SK-N-MC (cell line): ENCODE measurements at regions not wholly inside any gene's neighbourhood (a gene's known extent, or its start where the extent isn't known, plus 50 kb on each side); places are given as distances from the start of the nearest gene placed in this dataset.

Experiments used
- DNase-seq: peaks from one replicate; pipeline ENCODE4 v3.0.0-alpha.2; 2011; ENCODE audit warnings: low read depth, low spot score
- H3K27ac ChIP-seq: fragments of 200-600 bp; sonication (generic); 2 replicates; pipeline ENCODE4 v1.5.1; 2016; ENCODE audit warnings: mixed run types
- H3K36me3 ChIP-seq: fragments of 200-600 bp; sonication (generic); 2 replicates; pipeline ENCODE4 v1.6.1; 2017; ENCODE audit warnings: antibody characterized with exemption, low read length, mixed read lengths; ENCODE audit not compliant: insufficient read depth
- H3K4me3 ChIP-seq: fragments of 200-600 bp; sonication (generic); 2 replicates; pipeline ENCODE4 v1.5.1; 2016
- H3K9ac ChIP-seq: fragments of 200-600 bp; sonication (generic); 2 replicates; pipeline ENCODE4 v1.8.0; 2017; ENCODE audit warnings: mixed run types, mixed read lengths; ENCODE audit not compliant: insufficient read length
- H3K9me3 ChIP-seq: fragments of 200-600 bp; sonication (generic); 2 replicates; pipeline ENCODE4 v1.6.1; 2017; ENCODE audit warnings: low read depth, mild to moderate bottlenecking, antibody characterized with exemption, low read length, moderate library complexity, mixed read lengths
- EZH2 ChIP-seq: fragments of 200-600 bp; sonication (generic); IDR thresholded peaks from one replicate; pipeline ENCODE4 v1.6.1; 2017; ENCODE audit warnings: antibody characterized with exemption
- FOXP2 ChIP-seq: optimal IDR thresholded peaks from 2 replicates; pipeline ENCODE3; 2011; ENCODE audit warnings: mild to moderate bottlenecking, moderate library complexity; ENCODE audit not compliant: insufficient read depth; ENCODE audit errors: extremely low read length, control extremely low read depth
- POLR2AphosphoS5 ChIP-seq: IDR thresholded peaks from 2 replicates; pipeline ENCODE4 v1.6.1; 2012; ENCODE audit warnings: mild to moderate bottlenecking, low read depth, low read length, borderline replicate concordance

- Histone ChIP-seq H3K36me3 (no peaks in the 10 kb centered on the region), H3K4me3 (no peak overlapping the region), H3K27ac (no peak overlapping the region), H3K9ac (no peak overlapping the region), H3K9me3 (no peaks in the 10 kb centered on the region)
- TF ChIP-seq POLR2AphosphoS5 (no peak), FOXP2 (no peak), EZH2 (no peak)
- DNase-seq: no peak
Observed at GRCh38 chr1:34316773-34317172, 140.1 kb downstream of the C1orf94 start.

GRCh38 chr1:34319218-34319617, 142.5 kb downstream of the C1orf94 start:
- H3K36me3 ChIP-seq: no peaks in the 10 kb centered on the region

GRCh38 chr1:34320053-34320669, 143.5 kb downstream of the C1orf94 start:
- Histone ChIP-seq H3K9ac (no peak overlapping the region), H3K27ac (no peak overlapping the region), H3K4me3 (no peak overlapping the region), H3K9me3 (no peaks in the 10 kb centered on the region), H3K36me3 (no peaks in the 10 kb centered on the region)
- TF ChIP-seq EZH2: no peak
- no peak for TF ChIP-seq FOXP2
- no peak for TF ChIP-seq POLR2AphosphoS5
- DNase-seq: no peak

More at GRCh38 chr1:34319218-34319617, 142.5 kb downstream of the C1orf94 start:
- DNase-seq: no peak
- Histone ChIP-seq H3K4me3 (no peak overlapping the region), H3K9me3 (no peaks in the 10 kb centered on the region), H3K9ac (no peak overlapping the region), H3K27ac (no peak overlapping the region)
- TF ChIP-seq EZH2 (no peak), FOXP2 (no peak), POLR2AphosphoS5 (no peak)

- Histone ChIP-seq H3K36me3 (no peaks in the 10 kb centered on the region), H3K9me3 (no peaks in the 10 kb centered on the region), H3K27ac (no peak overlapping the region), H3K9ac (no peak overlapping the region), H3K4me3 (no peak overlapping the region)
- TF ChIP-seq EZH2 (no peak), FOXP2 (no peak), POLR2AphosphoS5 (no peak)
- DNase-seq: no peak
Observed at GRCh38 chr1:34322969-34323368, 146.3 kb downstream of the C1orf94 start.

GRCh38 chr1:34324879-34325440, 148.3 kb downstream of the C1orf94 start:
- Histone ChIP-seq H3K9me3 (no peaks in the 10 kb centered on the region), H3K4me3 (no peak overlapping the region), H3K36me3 (no peaks in the 10 kb centered on the region), H3K9ac (no peak overlapping the region), H3K27ac (no peak overlapping the region)
- no peak for DNase-seq
- TF ChIP-seq POLR2AphosphoS5 (no peak), FOXP2 (no peak), EZH2 (no peak)

- Histone ChIP-seq H3K9ac (no peak overlapping the region), H3K27ac (no peak overlapping the region), H3K4me3 (no peak overlapping the region), H3K9me3 (no peaks in the 10 kb centered on the region), H3K36me3 (no peaks in the 10 kb centered on the region)
- TF ChIP-seq POLR2AphosphoS5: no peak
- no peak for TF ChIP-seq EZH2
- TF ChIP-seq FOXP2: no peak
- DNase-seq: no peak
Observed at GRCh38 chr1:34328281-34328799, 151.6 kb downstream of the C1orf94 start.

- no peak for TF ChIP-seq EZH2
- no peak for TF ChIP-seq FOXP2
- TF ChIP-seq POLR2AphosphoS5: no peak
- no peak overlapping the region for H3K9ac ChIP-seq
- DNase-seq: no peak
Observed at GRCh38 chr1:34330061-34330460, 153.4 kb downstream of the C1orf94 start.

GRCh38 chr1:34331020-34331926, 154.6 kb downstream of the C1orf94 start:
- no peaks in the 10 kb centered on the region for H3K36me3 ChIP-seq
- DNase-seq: no peak
- H3K9ac ChIP-seq: no peak overlapping the region
- TF ChIP-seq FOXP2: no peak
- no peak for TF ChIP-seq POLR2AphosphoS5
- H3K4me3 ChIP-seq: no peak overlapping the region
- H3K9me3 ChIP-seq: no peaks in the 10 kb centered on the region
- no peak overlapping the region for H3K27ac ChIP-seq

More at GRCh38 chr1:34330061-34330460, 153.4 kb downstream of the C1orf94 start:
- no peak overlapping the region for H3K27ac ChIP-seq
- no peaks in the 10 kb centered on the region for H3K36me3 ChIP-seq
- H3K4me3 ChIP-seq: no peak overlapping the region
- no peaks in the 10 kb centered on the region for H3K9me3 ChIP-seq
